Activated naive CD8-positive, alpha-beta T cell (primary cell): ENCODE measurements at regions not wholly inside any gene's neighbourhood (a gene's known extent, or its start where the extent isn't known, plus 50 kb on each side); places are given as distances from the start of the nearest gene placed in this dataset.
"Not testable (repeated sequence)": the region's sequence is repeated elsewhere in the genome, so short reads cannot be mapped to it uniquely, and the experiment has no call there.

Experiments used
- H3K27ac Mint-ChIP-seq: one replicate; pipeline ENCODE4 v1.8.0; 2021; ENCODE audit warnings: mixed read lengths
- H3K27me3 Mint-ChIP-seq: one replicate; pipeline ENCODE4 v1.8.0; 2021; ENCODE audit warnings: mixed read lengths
- H3K36me3 Mint-ChIP-seq: one replicate; pipeline ENCODE4 v1.8.0; 2021; ENCODE audit warnings: mixed read lengths
- H3K4me1 Mint-ChIP-seq: one replicate; pipeline ENCODE4 v1.8.0; 2021; ENCODE audit warnings: low read depth, mixed read lengths
- H3K4me3 Mint-ChIP-seq: one replicate; pipeline ENCODE4 v1.8.0; 2021; ENCODE audit warnings: mild to moderate bottlenecking, mixed read lengths
- H3K9me3 Mint-ChIP-seq: one replicate; pipeline ENCODE4 v1.8.0; 2021; ENCODE audit warnings: low read depth, mixed read lengths

DNA sequence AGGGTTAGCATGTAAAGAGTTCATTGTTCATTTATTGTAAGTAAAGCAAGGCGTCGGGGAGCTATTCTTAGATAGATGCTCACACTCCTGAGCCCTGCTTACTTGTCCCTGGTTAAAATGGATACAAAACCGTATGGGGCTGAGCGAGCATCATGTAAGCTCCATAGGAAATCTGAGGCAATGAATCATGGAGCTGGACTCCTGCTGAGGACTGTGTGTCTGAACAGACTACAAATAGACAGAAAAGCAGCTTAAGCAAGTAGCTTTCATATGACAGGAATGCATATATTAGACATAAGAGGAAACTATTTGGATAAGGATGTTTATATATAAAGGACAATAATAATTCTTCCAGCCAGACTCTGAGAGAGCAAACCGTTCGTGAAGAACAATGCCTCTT lies 604.9 kb upstream of the PTBP2 start:
- H3K27me3 Mint-ChIP-seq, result no peaks in the 10 kb centered on the region
- H3K4me3 Mint-ChIP-seq, result no peak overlapping the region
- no peak overlapping the region for H3K27ac Mint-ChIP-seq
- H3K4me1 Mint-ChIP-seq, result no peaks in the 10 kb centered on the region
- no peaks in the 10 kb centered on the region for H3K9me3 Mint-ChIP-seq
- no peaks in the 10 kb centered on the region for H3K36me3 Mint-ChIP-seq

DNA sequence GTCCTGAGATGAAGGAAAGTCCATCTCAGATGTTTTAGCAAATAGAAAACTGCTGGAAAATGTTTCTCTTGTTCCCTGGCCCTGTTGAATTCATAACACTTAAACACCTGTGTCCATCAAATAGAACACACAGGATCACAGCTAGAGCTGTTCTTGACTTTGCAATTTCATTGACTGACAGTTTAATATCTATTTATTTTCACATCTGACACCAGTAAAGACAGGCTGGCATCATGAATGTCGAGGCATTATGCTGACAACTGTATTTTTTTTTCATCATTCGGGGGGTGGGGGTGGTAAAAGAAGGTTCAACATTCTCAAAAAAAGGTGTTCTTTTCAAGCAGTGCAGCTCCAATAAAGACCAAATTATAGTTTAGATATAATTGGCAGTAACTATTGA lies 591.2 kb upstream of the PTBP2 start:
- H3K4me1 Mint-ChIP-seq, result no peaks in the 10 kb centered on the region
- H3K36me3 Mint-ChIP-seq, result no peaks in the 10 kb centered on the region
- no peak overlapping the region for H3K27ac Mint-ChIP-seq
- no peak overlapping the region for H3K4me3 Mint-ChIP-seq
- peaks cover 5% of the 10 kb centered on the region for H3K9me3 Mint-ChIP-seq
- H3K27me3 Mint-ChIP-seq, result no peaks in the 10 kb centered on the region

DNA sequence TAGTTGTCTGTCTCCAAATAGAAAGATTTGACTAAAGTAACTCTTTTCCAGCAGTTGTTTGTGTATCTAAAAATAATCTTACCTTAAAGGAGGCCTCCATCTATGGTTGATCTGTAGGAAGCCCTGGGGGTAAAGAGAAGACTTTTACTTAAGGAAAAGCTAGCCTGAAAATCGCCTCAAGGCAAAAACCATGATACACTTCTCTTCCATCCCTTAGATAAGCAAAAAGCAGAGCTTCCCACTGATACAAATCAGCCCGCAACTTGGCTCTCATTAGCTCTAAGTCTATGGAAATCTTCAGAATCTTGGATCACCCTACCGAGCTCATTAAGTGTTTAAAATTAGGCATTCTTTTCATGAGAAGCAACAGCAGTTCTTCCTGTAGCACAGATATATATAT lies 576.9 kb upstream of the PTBP2 start:
- H3K9me3 Mint-ChIP-seq, result peaks cover 7% of the 10 kb centered on the region
- H3K36me3 Mint-ChIP-seq, result no peaks in the 10 kb centered on the region
- no peaks in the 10 kb centered on the region for H3K4me1 Mint-ChIP-seq
- H3K4me3 Mint-ChIP-seq, result no peak overlapping the region
- no peaks in the 10 kb centered on the region for H3K27me3 Mint-ChIP-seq
- no peak overlapping the region for H3K27ac Mint-ChIP-seq

DNA sequence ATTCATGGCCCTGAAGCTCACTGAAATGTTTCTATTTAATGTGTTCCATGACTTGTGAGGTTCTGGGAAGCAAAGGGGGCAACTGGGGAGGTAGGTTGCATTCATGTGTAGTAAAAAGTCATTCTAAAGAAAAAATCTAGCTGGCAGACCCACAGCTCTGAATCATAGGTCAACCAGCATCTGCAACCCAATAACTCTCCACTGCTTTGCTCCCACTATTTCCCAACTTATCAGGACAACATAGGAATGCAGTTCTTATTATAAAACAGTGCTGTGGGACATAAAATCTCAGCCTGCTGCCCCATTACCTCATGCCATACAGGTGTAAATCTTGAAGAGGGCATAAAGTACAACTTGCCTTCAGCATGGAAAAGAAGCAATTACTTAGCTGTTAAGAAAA lies 576.1 kb upstream of the PTBP2 start:
- Mint-ChIP-seq H3K27me3 (no peaks in the 10 kb centered on the region), H3K9me3 (peaks cover 7% of the 10 kb centered on the region)

DNA sequence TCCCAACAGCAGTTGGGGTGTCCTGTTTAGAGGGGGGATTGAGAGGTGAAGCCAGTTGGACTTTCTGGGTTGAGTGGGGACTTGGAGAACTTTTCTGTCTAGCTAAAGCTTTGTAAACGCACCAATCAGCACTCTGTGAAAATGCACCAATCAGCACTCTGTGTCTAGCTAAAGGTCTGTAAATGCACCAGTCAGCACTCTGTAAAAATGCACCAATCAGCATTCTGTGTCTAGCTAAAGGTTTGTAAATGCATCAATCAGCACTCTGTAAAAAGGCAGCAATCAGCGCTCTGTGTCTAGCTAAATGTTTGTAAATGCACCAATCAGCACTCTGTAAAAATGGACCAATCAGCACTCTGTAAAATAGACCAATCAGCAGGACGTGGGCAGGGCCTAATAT lies 568.6 kb upstream of the PTBP2 start:
- not testable (repeated sequence) for H3K4me3 Mint-ChIP-seq, H3K27ac Mint-ChIP-seq, H3K4me1 Mint-ChIP-seq, H3K9me3 Mint-ChIP-seq, H3K36me3 Mint-ChIP-seq, H3K27me3 Mint-ChIP-seq

More for the DNA sequence above, 576.1 kb upstream of the PTBP2 start:
- Mint-ChIP-seq H3K27ac (no peak overlapping the region), H3K4me3 (no peak overlapping the region), H3K36me3 (no peaks in the 10 kb centered on the region), H3K4me1 (no peaks in the 10 kb centered on the region)

DNA sequence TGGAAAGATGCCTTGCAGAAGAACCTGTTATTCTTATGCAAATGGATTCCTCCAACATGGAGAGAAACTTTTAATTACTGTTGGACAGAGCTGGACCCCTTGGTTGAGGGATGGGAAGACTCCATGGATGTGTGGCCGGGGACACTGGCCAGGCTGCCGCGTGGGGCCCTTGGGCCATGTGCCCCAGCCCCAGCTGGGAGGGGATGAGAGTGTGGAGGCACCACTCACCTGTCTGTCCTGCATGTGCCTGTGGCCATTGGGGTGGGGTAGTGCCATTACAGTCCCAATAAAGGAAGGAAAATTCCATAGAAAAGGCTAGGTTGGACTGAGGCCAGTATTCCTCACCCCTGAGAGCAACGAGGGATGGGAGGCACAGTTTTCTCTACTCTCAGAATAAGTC lies 564.5 kb upstream of the PTBP2 start:
- Mint-ChIP-seq H3K27ac (no peak overlapping the region), H3K27me3 (no peaks in the 10 kb centered on the region), H3K4me1 (no peaks in the 10 kb centered on the region), H3K36me3 (no peaks in the 10 kb centered on the region), H3K4me3 (no peak overlapping the region), H3K9me3 (peaks cover 13% of the 10 kb centered on the region)

DNA sequence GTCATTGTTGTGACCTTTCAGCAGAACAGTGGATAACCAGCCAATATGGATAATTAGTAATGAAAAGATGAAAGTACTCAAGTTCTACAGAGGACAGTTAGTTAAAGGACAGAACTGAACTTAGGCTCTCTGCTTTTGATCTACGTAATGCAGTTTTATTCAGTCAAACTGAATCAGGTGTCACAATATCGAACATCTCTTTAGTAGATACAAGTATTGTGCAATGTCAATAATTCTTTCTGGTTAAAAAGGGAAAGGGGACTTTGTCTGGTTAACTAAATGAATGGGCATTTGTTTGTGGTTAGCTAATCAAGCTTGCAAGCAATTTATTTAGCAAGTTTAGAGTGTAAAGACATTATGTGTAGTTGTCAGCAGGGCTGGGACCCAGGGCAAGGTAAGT lies 562.2 kb upstream of the PTBP2 start:
- no peaks in the 10 kb centered on the region for H3K36me3 Mint-ChIP-seq
- H3K4me3 Mint-ChIP-seq, result no peak overlapping the region
- H3K9me3 Mint-ChIP-seq, result peaks cover 15% of the 10 kb centered on the region
- H3K4me1 Mint-ChIP-seq, result no peaks in the 10 kb centered on the region
- no peaks in the 10 kb centered on the region for H3K27me3 Mint-ChIP-seq
- H3K27ac Mint-ChIP-seq, result no peak overlapping the region

DNA sequence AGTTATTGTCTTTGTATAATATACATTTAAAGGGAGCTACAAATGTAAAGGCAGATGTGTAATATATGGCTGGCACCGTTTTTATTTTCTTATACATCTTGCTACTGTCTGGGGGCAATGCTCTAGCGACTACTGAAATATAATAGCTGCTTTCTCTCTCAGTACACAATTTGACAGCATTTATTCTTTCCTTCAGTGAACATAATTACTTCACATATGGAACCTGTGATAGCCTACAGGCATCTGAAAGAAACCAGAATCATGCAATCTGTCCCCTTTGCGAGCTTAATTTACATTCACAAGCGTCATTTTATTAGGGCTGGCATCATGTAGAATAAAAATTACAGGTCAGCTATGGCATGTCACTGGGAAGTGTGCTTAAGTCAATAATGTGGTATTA lies 557.5 kb upstream of the PTBP2 start:
- Mint-ChIP-seq H3K36me3 (no peaks in the 10 kb centered on the region), H3K4me3 (no peak overlapping the region), H3K9me3 (peaks cover 19% of the 10 kb centered on the region), H3K27me3 (no peaks in the 10 kb centered on the region), H3K4me1 (no peaks in the 10 kb centered on the region), H3K27ac (no peak overlapping the region)

DNA sequence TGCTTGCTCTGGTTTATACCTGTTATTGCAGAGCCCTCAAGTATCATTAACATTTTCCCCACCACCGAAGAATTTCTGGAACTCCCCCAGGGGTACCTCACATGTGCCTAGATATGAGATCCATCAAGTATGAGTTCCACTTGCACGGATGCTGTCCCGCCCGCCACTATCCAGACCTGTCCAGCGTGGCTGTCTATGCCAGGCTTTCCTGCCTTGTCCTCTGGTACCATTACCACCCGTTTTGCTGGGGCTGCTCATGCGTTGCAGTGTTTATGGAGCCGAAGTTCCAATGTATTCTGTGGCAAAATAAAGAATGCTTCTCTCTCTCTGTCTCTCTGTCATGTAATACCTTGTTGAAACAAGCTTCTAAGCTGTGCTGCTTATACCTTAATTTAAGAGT lies 543.5 kb upstream of the PTBP2 start:
- H3K36me3 Mint-ChIP-seq, result no peaks in the 10 kb centered on the region
- H3K9me3 Mint-ChIP-seq, result peaks cover 8% of the 10 kb centered on the region
- no peak overlapping the region for H3K27ac Mint-ChIP-seq
- no peaks in the 10 kb centered on the region for H3K27me3 Mint-ChIP-seq
- no peaks in the 10 kb centered on the region for H3K4me1 Mint-ChIP-seq
- H3K4me3 Mint-ChIP-seq, result no peak overlapping the region

DNA sequence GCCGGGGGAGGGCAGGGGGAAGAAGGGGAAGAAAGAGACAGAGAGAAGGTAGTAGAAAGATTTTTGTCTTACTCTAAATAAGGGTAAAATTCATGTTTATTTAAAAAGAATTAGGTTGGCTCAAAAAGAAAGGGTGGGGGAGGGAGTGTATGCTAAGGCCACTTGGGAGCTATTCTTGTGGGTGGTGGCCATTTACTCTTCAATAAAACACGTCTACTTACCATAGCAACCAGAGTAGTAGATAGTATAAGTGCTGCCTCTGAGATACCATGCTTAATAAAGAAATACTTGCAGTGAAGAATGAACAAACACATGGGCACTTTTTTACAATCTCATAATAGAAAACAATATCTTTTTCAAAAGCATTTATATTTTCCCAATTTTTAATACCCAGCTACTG lies 538.1 kb upstream of the PTBP2 start:
- Mint-ChIP-seq H3K27me3 (no peaks in the 10 kb centered on the region), H3K9me3 (peaks cover 3% of the 10 kb centered on the region)

DNA sequence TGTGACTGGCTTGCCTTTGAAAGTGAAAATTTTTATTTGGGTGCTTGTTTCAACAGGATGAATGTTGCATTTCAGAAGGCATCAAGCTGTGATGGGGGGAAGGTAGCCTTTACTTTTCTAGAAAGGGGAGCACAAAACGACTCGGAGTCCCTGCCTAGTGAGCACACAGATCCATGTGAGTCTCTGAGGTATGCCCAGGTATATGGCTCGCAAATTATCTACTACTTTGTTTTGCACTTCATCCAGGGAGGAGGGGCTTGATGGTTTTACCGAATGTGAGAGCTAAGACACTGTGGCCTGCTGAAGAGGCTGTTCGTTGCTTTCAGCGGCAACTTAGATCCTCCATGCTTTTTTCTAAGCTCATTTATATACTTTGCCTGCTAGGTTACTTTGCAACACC lies 537.7 kb upstream of the PTBP2 start:
- Mint-ChIP-seq H3K27me3 (no peaks in the 10 kb centered on the region), H3K36me3 (no peaks in the 10 kb centered on the region), H3K4me1 (no peaks in the 10 kb centered on the region), H3K9me3 (no peaks in the 10 kb centered on the region), H3K27ac (no peak overlapping the region), H3K4me3 (no peak overlapping the region)

More for the DNA sequence above, 538.1 kb upstream of the PTBP2 start:
- Mint-ChIP-seq H3K27ac (no peak overlapping the region), H3K4me1 (no peaks in the 10 kb centered on the region), H3K4me3 (no peak overlapping the region), H3K36me3 (no peaks in the 10 kb centered on the region)

DNA sequence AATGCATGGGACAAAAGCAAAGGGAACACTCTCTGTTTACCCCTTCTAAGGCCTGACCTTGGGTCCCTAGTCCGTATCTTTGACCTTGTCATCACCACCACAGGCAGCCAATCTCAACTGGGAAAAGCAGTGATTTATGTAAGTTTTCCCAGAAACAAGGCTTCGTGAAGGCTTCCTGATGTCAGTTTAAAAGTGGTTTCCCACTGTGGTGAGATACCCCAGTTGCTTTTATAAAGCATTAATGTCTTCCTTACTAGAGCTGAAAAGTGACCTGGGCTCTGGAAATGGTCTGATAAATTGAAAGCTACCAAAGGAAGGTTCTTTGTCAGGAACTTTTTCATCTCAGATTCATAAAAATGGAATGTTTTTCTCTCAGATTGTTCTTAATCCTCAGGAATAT lies 536.4 kb upstream of the PTBP2 start:
- Mint-ChIP-seq H3K27me3 (no peaks in the 10 kb centered on the region), H3K36me3 (no peaks in the 10 kb centered on the region), H3K4me3 (no peak overlapping the region), H3K27ac (no peak overlapping the region), H3K4me1 (no peaks in the 10 kb centered on the region), H3K9me3 (no peaks in the 10 kb centered on the region)

DNA sequence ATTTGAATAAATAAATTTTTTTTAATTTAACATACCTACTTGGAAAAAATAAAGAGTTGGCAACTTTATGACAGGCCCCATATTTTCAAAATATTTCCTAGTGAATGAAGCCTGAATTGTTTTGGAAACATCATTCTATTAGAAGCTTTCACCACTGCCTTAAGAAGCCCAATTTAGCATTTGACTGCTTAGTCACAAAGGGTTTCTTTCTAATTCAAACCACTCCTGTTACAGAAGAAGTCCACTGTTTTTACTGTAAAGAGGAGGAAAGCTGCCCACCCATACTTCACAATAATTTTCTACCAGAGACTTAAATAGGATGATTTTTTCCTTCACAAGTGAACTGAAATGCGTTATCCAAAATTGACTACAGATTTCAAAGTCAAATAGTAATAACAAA lies 534.6 kb upstream of the PTBP2 start:
- Mint-ChIP-seq H3K27ac (no peak overlapping the region), H3K27me3 (no peaks in the 10 kb centered on the region), H3K4me1 (no peaks in the 10 kb centered on the region), H3K9me3 (peaks cover 9% of the 10 kb centered on the region), H3K36me3 (no peaks in the 10 kb centered on the region), H3K4me3 (no peak overlapping the region)

DNA sequence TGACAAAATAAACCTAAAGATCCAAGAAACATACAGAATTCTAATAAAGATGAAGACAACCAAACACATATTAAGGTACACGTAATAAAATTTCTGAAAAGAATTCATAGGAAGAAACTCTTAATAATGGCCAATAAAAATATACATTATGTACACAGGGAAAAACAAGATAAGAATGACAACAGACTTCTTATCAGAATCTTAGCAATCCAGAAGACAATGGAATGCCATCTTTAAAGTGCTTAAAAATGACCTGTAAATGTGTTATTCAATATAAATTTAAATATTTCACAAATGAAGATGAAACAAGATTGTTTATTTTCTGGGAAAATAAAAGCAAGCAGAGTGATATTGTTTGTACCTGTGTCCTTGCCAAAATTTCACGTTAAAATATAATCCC lies 530.4 kb upstream of the PTBP2 start:
- H3K4me3 Mint-ChIP-seq, result no peak overlapping the region
- no peaks in the 10 kb centered on the region for H3K36me3 Mint-ChIP-seq
- peaks cover 9% of the 10 kb centered on the region for H3K9me3 Mint-ChIP-seq
- H3K27me3 Mint-ChIP-seq, result no peaks in the 10 kb centered on the region
- no peak overlapping the region for H3K27ac Mint-ChIP-seq
- no peaks in the 10 kb centered on the region for H3K4me1 Mint-ChIP-seq

DNA sequence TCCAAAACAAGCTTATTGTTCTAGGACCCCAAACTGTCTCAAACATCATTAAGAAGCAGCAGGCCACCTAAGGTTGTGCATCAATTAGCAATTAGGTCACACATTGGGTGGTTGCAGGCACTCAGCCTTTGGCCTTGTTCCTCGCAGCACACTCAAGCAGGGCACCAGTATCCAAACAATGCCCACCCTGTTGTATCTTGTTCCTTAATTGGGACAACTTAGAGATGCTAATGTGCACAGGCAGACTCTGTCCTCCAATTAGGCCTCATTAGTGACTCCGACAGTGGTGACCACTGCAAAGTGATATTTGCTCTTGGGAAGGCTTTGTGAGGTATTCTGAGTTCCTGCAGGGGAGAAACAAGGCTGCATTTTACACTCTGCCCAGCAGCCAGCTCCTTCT lies 515.1 kb upstream of the PTBP2 start:
- Mint-ChIP-seq H3K4me1 (no peaks in the 10 kb centered on the region), H3K36me3 (no peaks in the 10 kb centered on the region), H3K27me3 (no peaks in the 10 kb centered on the region), H3K27ac (no peak overlapping the region), H3K4me3 (no peak overlapping the region), H3K9me3 (no peaks in the 10 kb centered on the region)

DNA sequence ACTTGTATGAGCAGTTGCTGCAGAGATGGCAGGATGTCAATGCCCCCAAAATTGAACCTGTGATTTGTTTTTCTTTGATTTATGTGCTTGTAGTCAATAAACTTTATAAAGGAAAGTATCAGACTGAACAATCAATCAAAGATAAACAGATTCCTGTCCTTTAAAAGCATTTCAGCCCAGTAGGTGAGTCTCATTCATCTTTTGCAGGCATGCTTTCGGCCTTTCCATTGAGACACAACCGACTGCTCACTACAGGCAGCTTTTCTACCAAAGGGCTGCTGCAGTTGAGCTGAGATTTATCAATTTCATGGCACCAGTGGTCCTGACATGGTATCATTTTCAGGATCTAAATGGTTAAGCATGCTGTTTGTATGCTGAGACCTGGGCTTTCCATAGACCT lies 513.6 kb upstream of the PTBP2 start:
- Mint-ChIP-seq H3K4me1 (no peaks in the 10 kb centered on the region), H3K27ac (no peak overlapping the region), H3K27me3 (no peaks in the 10 kb centered on the region), H3K9me3 (no peaks in the 10 kb centered on the region), H3K4me3 (no peak overlapping the region), H3K36me3 (no peaks in the 10 kb centered on the region)

DNA sequence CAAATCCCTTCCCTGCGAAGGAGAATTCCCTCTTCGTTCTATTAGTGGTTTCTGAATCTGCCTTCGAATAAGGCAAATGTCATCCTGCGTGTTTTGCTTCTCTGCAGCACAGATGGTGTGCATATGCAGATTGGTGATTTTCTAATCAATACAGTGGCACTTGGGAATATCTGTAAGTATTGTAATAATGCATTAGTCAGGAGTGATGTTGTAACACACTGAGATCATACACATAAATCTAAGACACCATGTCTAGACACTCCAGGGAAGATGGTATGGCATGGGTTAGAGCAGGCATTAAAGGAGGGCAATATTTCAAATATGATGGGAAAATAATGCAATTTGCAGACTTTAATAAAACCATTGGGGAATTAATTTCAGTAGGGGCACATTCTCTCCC lies 513.2 kb upstream of the PTBP2 start:
- Mint-ChIP-seq H3K27me3 (no peaks in the 10 kb centered on the region), H3K9me3 (no peaks in the 10 kb centered on the region)

More for the DNA sequence above, 513.2 kb upstream of the PTBP2 start:
- no peaks in the 10 kb centered on the region for H3K4me1 Mint-ChIP-seq
- H3K36me3 Mint-ChIP-seq, result no peaks in the 10 kb centered on the region
- no peak overlapping the region for H3K4me3 Mint-ChIP-seq
- H3K27ac Mint-ChIP-seq, result no peak overlapping the region
